ENCODE measurements at regions not wholly inside any gene's neighbourhood (a gene's known extent, or its start where the extent isn't known, plus 50 kb on each side); places are given as distances from the start of the nearest gene placed in this dataset.

DNA sequence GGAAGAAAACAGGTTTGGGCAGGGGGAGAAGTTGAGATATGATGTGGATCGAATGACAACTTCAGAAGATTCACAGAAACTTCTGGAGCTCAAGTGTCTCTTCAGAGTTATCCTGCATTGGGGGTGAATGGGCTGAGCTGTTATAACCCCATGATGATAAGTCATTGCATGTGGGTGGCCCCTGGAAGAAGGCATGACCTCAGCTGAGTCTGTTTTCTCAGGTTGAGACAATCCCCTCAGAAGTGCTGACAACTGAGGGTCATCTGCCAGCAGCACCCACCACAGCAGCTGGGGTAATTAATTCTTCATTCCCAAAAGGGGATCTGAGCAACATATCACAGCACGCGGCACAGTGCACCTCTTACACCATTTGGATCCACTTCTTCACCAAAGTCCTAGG lies 138.6 kb upstream of the CAMK1G start:
- CTCF ChIA-PET: no interaction called here
- DNase-seq (ENCODE audit: extremely low spot score): no peak
- TF ChIP-seq CTBP1 (IDR thresholded peaks at IDR 0.05; ENCODE audit: borderline replicate concordance): no peak
- no peak for TF ChIP-seq L3MBTL2 (conservative IDR thresholded peaks at IDR 0.05)
- no peak for TF ChIP-seq NFRKB (IDR thresholded peaks at IDR 0.05)
- POLR2A ChIA-PET: no interaction called here

DNA sequence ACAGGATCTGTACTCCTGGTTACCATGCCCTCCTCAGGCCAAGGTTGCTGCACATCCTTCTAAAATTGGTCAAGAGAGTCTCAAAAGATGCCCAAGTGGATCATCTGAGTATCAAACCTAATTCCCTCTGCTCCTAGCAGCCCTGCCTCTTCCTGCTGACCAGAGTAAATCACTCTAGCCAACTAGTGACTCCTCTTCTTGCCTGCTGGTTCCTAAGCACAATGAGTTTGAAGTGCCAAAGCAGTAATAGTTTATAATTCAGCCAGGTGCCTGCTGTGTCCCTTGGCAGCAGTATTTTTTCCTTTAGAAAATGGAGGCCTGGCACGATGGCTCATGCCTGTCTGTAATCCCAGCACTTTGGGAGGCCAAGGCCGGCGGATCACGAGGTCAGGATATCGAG lies 137.9 kb upstream of the CAMK1G start:
- no peak for TF ChIP-seq BHLHE40 (IDR thresholded peaks at IDR 0.05; ENCODE audit: borderline replicate concordance)
- no peak for TF ChIP-seq ELF4 (IDR thresholded peaks at IDR 0.05)
- TF ChIP-seq LEF1 (IDR thresholded peaks at IDR 0.05; ENCODE audit: borderline replicate concordance): no peak
- TF ChIP-seq CTBP1 (IDR thresholded peaks at IDR 0.05; ENCODE audit: borderline replicate concordance): no peak
- TF ChIP-seq TARDBP (IDR thresholded peaks at IDR 0.05): no peak
- TF ChIP-seq NFRKB (IDR thresholded peaks at IDR 0.05): no peak
- TF ChIP-seq SUZ12 (IDR thresholded peaks at IDR 0.05): no peak
- TF ChIP-seq FOXM1 (IDR thresholded peaks at IDR 0.05; ENCODE audit: borderline replicate concordance): no peak
- no peak for TF ChIP-seq HDGF (IDR thresholded peaks at IDR 0.05; ENCODE audit: borderline replicate concordance)
- TF ChIP-seq PKNOX1 (IDR thresholded peaks at IDR 0.05): no peak
- TF ChIP-seq ARNT (IDR thresholded peaks at IDR 0.05): no peak
- no peak for TF ChIP-seq SP1 (IDR thresholded peaks at IDR 0.05)
- TF ChIP-seq FOXA1 (IDR thresholded peaks at IDR 0.05): no peak
- no peak for TF ChIP-seq FOXK2 (IDR thresholded peaks at IDR 0.05)
- TF ChIP-seq ZNF384 (IDR thresholded peaks at IDR 0.05): no peak

GRCh38 chr1:209446356-209446755 lies 137.2 kb upstream of the CAMK1G start:
- ChIA-PET POLR2A (no interaction called here), CTCF (no interaction called here)
- no peak for DNase-seq (ENCODE audit: extremely low spot score)
- TF ChIP-seq BHLHE40 (IDR thresholded peaks at IDR 0.05; ENCODE audit: borderline replicate concordance) (no peak), TARDBP (IDR thresholded peaks at IDR 0.05) (no peak), LEF1 (IDR thresholded peaks at IDR 0.05; ENCODE audit: borderline replicate concordance) (no peak), NFRKB (IDR thresholded peaks at IDR 0.05) (no peak), SUZ12 (IDR thresholded peaks at IDR 0.05) (no peak), ZNF384 (IDR thresholded peaks at IDR 0.05) (no peak), PKNOX1 (IDR thresholded peaks at IDR 0.05) (no peak), ARNT (IDR thresholded peaks at IDR 0.05) (no peak)

More for the DNA sequence above, 137.9 kb upstream of the CAMK1G start:
- CTCF ChIA-PET: no interaction called here
- no peak for DNase-seq (ENCODE audit: extremely low spot score)
- POLR2A ChIA-PET: no interaction called here

DNA sequence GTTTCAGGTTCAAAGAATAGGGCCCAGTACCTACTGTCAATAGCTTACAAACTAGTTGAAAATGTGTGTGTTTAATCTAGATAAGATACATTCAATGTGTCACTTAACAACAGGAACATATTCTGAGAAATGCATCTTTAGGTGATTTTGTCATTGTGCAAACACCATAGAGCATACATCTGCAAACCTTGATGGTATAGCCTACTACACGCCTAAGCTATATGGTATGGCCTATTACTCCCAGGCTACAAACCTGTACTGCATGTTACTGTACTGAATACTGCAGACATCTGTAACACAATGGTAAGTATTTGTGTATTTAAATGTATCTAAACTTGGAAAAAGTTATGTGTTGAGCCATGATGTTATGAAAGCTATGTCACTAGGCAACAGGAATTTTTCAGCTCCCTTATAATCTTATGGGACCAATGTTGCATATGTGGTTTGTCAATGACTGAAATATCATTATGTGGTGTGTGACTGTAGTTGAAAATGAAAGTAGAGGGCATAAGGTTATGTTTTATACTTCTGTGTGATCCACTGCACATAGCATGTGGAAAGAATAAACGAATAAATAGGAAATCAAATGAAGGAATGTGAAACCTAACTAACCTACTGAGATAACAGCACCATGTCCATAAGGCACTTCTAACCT lies 129.0 kb upstream of the CAMK1G start:
- ChIA-PET POLR2A (no interaction called here), CTCF (no interaction called here)
- no peak for DNase-seq (ENCODE audit: extremely low spot score)
- no peak for TF ChIP-seq ELF4 (IDR thresholded peaks at IDR 0.05)
- TF ChIP-seq TARDBP (IDR thresholded peaks at IDR 0.05): no peak
- TF ChIP-seq ZNF384 (IDR thresholded peaks at IDR 0.05): no peak
- no peak for TF ChIP-seq FOXM1 (IDR thresholded peaks at IDR 0.05; ENCODE audit: borderline replicate concordance)
- TF ChIP-seq BHLHE40 (IDR thresholded peaks at IDR 0.05; ENCODE audit: borderline replicate concordance): no peak
- TF ChIP-seq HDGF (IDR thresholded peaks at IDR 0.05; ENCODE audit: borderline replicate concordance): no peak

DNA sequence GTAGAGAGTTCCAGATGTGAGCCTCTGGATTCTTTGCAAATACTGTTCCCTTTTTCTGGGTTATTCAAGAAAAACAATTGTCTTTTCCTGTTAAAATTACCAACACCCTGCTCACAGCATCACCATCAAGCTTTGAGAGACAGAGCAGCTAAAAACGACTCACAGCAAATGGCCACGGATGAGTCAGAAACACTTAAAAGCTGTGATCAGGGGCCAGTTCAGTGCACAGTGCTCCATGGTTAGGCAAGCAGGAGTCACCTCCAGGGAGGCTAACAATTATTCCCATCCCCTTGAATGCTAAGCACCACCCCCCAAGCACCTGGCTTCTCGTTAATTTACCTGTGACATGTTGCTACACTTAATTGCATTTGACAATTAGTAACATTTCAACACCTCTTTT lies 128.4 kb upstream of the CAMK1G start:
- ChIA-PET CTCF (no interaction called here), POLR2A (no interaction called here)
- no peak for TF ChIP-seq LEF1 (IDR thresholded peaks at IDR 0.05; ENCODE audit: borderline replicate concordance)
- TF ChIP-seq FOXA1 (IDR thresholded peaks at IDR 0.05): no peak
- TF ChIP-seq FOXK2 (IDR thresholded peaks at IDR 0.05): no peak
- no peak for TF ChIP-seq ZNF384 (IDR thresholded peaks at IDR 0.05)
- TF ChIP-seq SUZ12 (IDR thresholded peaks at IDR 0.05): no peak
- TF ChIP-seq BHLHE40 (IDR thresholded peaks at IDR 0.05; ENCODE audit: borderline replicate concordance): no peak
- TF ChIP-seq L3MBTL2 (conservative IDR thresholded peaks at IDR 0.05): no peak
- no peak for TF ChIP-seq SP1 (IDR thresholded peaks at IDR 0.05)
- TF ChIP-seq TARDBP (IDR thresholded peaks at IDR 0.05): no peak
- no peak for TF ChIP-seq HDGF (IDR thresholded peaks at IDR 0.05; ENCODE audit: borderline replicate concordance)
- no peak for TF ChIP-seq NFRKB (IDR thresholded peaks at IDR 0.05)
- TF ChIP-seq PKNOX1 (IDR thresholded peaks at IDR 0.05): no peak
- no peak for TF ChIP-seq CTBP1 (IDR thresholded peaks at IDR 0.05; ENCODE audit: borderline replicate concordance)
- no peak for TF ChIP-seq ELF4 (IDR thresholded peaks at IDR 0.05)
- no peak for TF ChIP-seq FOXM1 (IDR thresholded peaks at IDR 0.05; ENCODE audit: borderline replicate concordance)
- no peak for TF ChIP-seq ARNT (IDR thresholded peaks at IDR 0.05)
- no peak for DNase-seq (ENCODE audit: extremely low spot score)

- no peak for DNase-seq (ENCODE audit: extremely low spot score)
- TF ChIP-seq PKNOX1 (IDR thresholded peaks at IDR 0.05) (no peak), SP1 (IDR thresholded peaks at IDR 0.05) (no peak), ZNF384 (IDR thresholded peaks at IDR 0.05) (no peak), NFRKB (IDR thresholded peaks at IDR 0.05) (no peak), FOXK2 (IDR thresholded peaks at IDR 0.05) (no peak), LEF1 (IDR thresholded peaks at IDR 0.05; ENCODE audit: borderline replicate concordance) (no peak), L3MBTL2 (conservative IDR thresholded peaks at IDR 0.05) (no peak), SUZ12 (IDR thresholded peaks at IDR 0.05) (no peak), ARNT (IDR thresholded peaks at IDR 0.05) (no peak), CTBP1 (IDR thresholded peaks at IDR 0.05; ENCODE audit: borderline replicate concordance) (no peak), FOXA1 (IDR thresholded peaks at IDR 0.05) (no peak), TARDBP (IDR thresholded peaks at IDR 0.05) (no peak)
- POLR2A ChIA-PET: no interaction called here
- CTCF ChIA-PET: interaction anchor here (0.7 kb wide), 1 partner anchor 68 kb away, joined by 3 read pairs; no protein-coding TSS in a partner anchor
These were observed 127.7 kb upstream of the CAMK1G start for GRCh38 chr1:209455661-209456358.
